HEK293 (cell line): ENCODE measurements at regions not wholly inside any gene's neighbourhood (a gene's known extent, or its start where the extent isn't known, plus 50 kb on each side); places are given as distances from the start of the nearest gene placed in this dataset.
A peak's percentile ranks its signal among the peaks of the same experiment; 100 is the strongest.

Source experiments
- ELK4 ChIP-seq: IDR thresholded peaks from 2 replicates; pipeline ENCODE4 v1.6.1; 2011; ENCODE audit warnings: mild to moderate bottlenecking, low read depth, low read length, borderline replicate concordance
- GLIS1 ChIP-seq: fragments of 450-650 bp; formaldehyde crosslinking; IDR thresholded peaks from 2 replicates; pipeline ENCODE4 v1.5.1; 2016; ENCODE audit warnings: missing biosample characterization, missing genetic modification characterization
- HOXD13 ChIP-seq: sonication (generic); formaldehyde crosslinking; IDR thresholded peaks from 2 replicates; pipeline ENCODE4 v1.8.0; 2022; ENCODE audit warnings: missing genetic modification reagents, borderline replicate concordance
- KLF17 ChIP-seq: fragments of 450-650 bp; formaldehyde crosslinking; IDR thresholded peaks from 2 replicates; pipeline ENCODE4 v1.5.1; 2016; ENCODE audit warnings: missing biosample characterization, missing genetic modification characterization
- MZF1 ChIP-seq: fragments of 450-650 bp; formaldehyde crosslinking; IDR thresholded peaks from 2 replicates; pipeline ENCODE4 v1.5.1; 2017; ENCODE audit warnings: missing biosample characterization, missing genetic modification characterization, borderline replicate concordance
- SP3 ChIP-seq: fragments of 450-650 bp; formaldehyde crosslinking; IDR thresholded peaks from 2 replicates; pipeline ENCODE4 v1.5.1; 2016; ENCODE audit warnings: missing biosample characterization, missing genetic modification characterization
- ZBTB1 ChIP-seq: fragments of 450-650 bp; formaldehyde crosslinking; IDR thresholded peaks from 2 replicates; pipeline ENCODE4 v1.5.1; 2016; ENCODE audit warnings: missing biosample characterization, missing genetic modification characterization
- ZFP3 ChIP-seq: fragments of 450-650 bp; formaldehyde crosslinking; IDR thresholded peaks from 2 replicates; pipeline ENCODE4 v1.5.1; 2016; ENCODE audit warnings: low read depth, missing biosample characterization, missing genetic modification characterization
- ZIC2 ChIP-seq: fragments of 450-650 bp; formaldehyde crosslinking; IDR thresholded peaks from 2 replicates; pipeline ENCODE4 v1.5.1; 2016; ENCODE audit warnings: missing biosample characterization, missing genetic modification characterization
- ZNF138 ChIP-seq: fragments of 450-650 bp; formaldehyde crosslinking; IDR thresholded peaks from 2 replicates; pipeline ENCODE4 v1.5.1; 2016; ENCODE audit warnings: missing biosample characterization, missing genetic modification characterization, borderline replicate concordance
- ZNF146 ChIP-seq: fragments of 450-650 bp; formaldehyde crosslinking; IDR thresholded peaks from 2 replicates; pipeline ENCODE4 v1.5.1; 2016; ENCODE audit warnings: missing biosample characterization, missing genetic modification characterization
- ZNF157 ChIP-seq: fragments of 450-650 bp; formaldehyde crosslinking; IDR thresholded peaks from 2 replicates; pipeline ENCODE4 v1.5.1; 2016; ENCODE audit warnings: missing biosample characterization, missing genetic modification characterization
- ZNF175 ChIP-seq: fragments of 450-650 bp; formaldehyde crosslinking; IDR thresholded peaks from 2 replicates; pipeline ENCODE4 v1.5.1; 2016; ENCODE audit warnings: missing biosample characterization, missing genetic modification characterization
- ZNF18 ChIP-seq: fragments of 450-650 bp; formaldehyde crosslinking; IDR thresholded peaks from 2 replicates; pipeline ENCODE4 v1.5.1; 2016; ENCODE audit warnings: missing biosample characterization, missing genetic modification characterization
- ZNF2 ChIP-seq: fragments of 450-650 bp; formaldehyde crosslinking; IDR thresholded peaks from 2 replicates; pipeline ENCODE4 v1.5.1; 2016; ENCODE audit warnings: missing biosample characterization, missing genetic modification characterization
- ZNF202 ChIP-seq: fragments of 450-650 bp; formaldehyde crosslinking; IDR thresholded peaks from 2 replicates; pipeline ENCODE4 v1.5.1; 2016; ENCODE audit warnings: missing biosample characterization, missing genetic modification characterization, borderline replicate concordance
- ZNF214 ChIP-seq: fragments of 450-650 bp; formaldehyde crosslinking; IDR thresholded peaks from 2 replicates; pipeline ENCODE4 v1.5.1; 2017; ENCODE audit warnings: missing biosample characterization, mild to moderate bottlenecking, missing genetic modification characterization, borderline replicate concordance
- ZNF24 ChIP-seq: fragments of 450-650 bp; formaldehyde crosslinking; IDR thresholded peaks from 2 replicates; pipeline ENCODE4 v1.5.1; 2016; ENCODE audit warnings: missing biosample characterization, missing genetic modification characterization
- ZNF433 ChIP-seq: fragments of 450-650 bp; formaldehyde crosslinking; IDR thresholded peaks from 2 replicates; pipeline ENCODE4 v1.5.1; 2016; ENCODE audit warnings: missing biosample characterization, missing genetic modification characterization, low read depth
- ZNF48 ChIP-seq: fragments of 450-650 bp; formaldehyde crosslinking; IDR thresholded peaks from 2 replicates; pipeline ENCODE4 v1.5.1; 2016; ENCODE audit warnings: missing biosample characterization, missing genetic modification characterization
- ZNF488 ChIP-seq: fragments of 450-650 bp; formaldehyde crosslinking; IDR thresholded peaks from 2 replicates; pipeline ENCODE4 v1.5.1; 2016; ENCODE audit warnings: missing biosample characterization, missing genetic modification characterization
- ZNF513 ChIP-seq: fragments of 450-650 bp; IDR thresholded peaks from 2 replicates; pipeline ENCODE4 v1.5.1; 2018; ENCODE audit warnings: missing biosample characterization, missing genetic modification characterization
- ZNF530 ChIP-seq: fragments of 450-650 bp; formaldehyde crosslinking; IDR thresholded peaks from 2 replicates; pipeline ENCODE4 v1.5.1; 2016; ENCODE audit warnings: low read depth, missing biosample characterization, missing genetic modification characterization
- ZNF544 ChIP-seq: fragments of 450-650 bp; formaldehyde crosslinking; IDR thresholded peaks from 2 replicates; pipeline ENCODE4 v1.5.0; 2017; ENCODE audit warnings: missing biosample characterization, missing genetic modification characterization
- ZNF548 ChIP-seq: fragments of 450-650 bp; formaldehyde crosslinking; IDR thresholded peaks from 2 replicates; pipeline ENCODE4 v1.5.1; 2016; ENCODE audit warnings: missing biosample characterization, missing genetic modification characterization
- ZNF626 ChIP-seq: fragments of 450-650 bp; sonication (Bioruptor Pico); formaldehyde crosslinking; IDR thresholded peaks from 2 replicates; pipeline ENCODE4 v1.5.1; 2018; ENCODE audit warnings: missing biosample characterization, missing genetic modification characterization, inconsistent platforms
- ZNF747 ChIP-seq: fragments of 450-650 bp; formaldehyde crosslinking; IDR thresholded peaks from 2 replicates; pipeline ENCODE4 v1.5.1; 2016; ENCODE audit warnings: missing biosample characterization, missing genetic modification characterization
- ZNF777 ChIP-seq: fragments of 450-650 bp; formaldehyde crosslinking; IDR thresholded peaks from 2 replicates; pipeline ENCODE4 v1.5.1; 2017; ENCODE audit warnings: missing biosample characterization, missing genetic modification characterization, borderline replicate concordance
- TF ChIP-seq, protein P1 (sequence below): sonication (generic); formaldehyde crosslinking; IDR thresholded peaks from 2 replicates; pipeline ENCODE4 v1.8.1; 2022; ENCODE audit warnings: mild to moderate bottlenecking, moderate library complexity, missing genetic modification reagents
- TF ChIP-seq, protein P2 (sequence below): fragments of 450-650 bp; formaldehyde crosslinking; IDR thresholded peaks from 2 replicates; pipeline ENCODE4 v1.5.1; 2016; ENCODE audit warnings: missing biosample characterization, missing genetic modification characterization
- TF ChIP-seq, protein P3 (sequence below): fragments of 450-650 bp; formaldehyde crosslinking; IDR thresholded peaks from 2 replicates; pipeline ENCODE4 v1.5.1; 2017; ENCODE audit warnings: missing biosample characterization, missing genetic modification characterization

- TF ChIP-seq, protein P1, sequence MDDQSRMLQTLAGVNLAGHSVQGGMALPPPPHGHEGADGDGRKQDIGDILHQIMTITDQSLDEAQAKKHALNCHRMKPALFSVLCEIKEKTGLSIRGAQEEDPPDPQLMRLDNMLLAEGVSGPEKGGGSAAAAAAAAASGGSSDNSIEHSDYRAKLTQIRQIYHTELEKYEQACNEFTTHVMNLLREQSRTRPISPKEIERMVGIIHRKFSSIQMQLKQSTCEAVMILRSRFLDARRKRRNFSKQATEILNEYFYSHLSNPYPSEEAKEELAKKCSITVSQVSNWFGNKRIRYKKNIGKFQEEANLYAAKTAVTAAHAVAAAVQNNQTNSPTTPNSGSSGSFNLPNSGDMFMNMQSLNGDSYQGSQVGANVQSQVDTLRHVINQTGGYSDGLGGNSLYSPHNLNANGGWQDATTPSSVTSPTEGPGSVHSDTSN (CRISPR knock-in tag): no peak
- TF ChIP-seq ZNF24 (tag by site-specific recombination) (0 out of 2 replicates have a peak, but pooled peaks have one; percentile 36), ZNF747 (tag by site-specific recombination) (no peak), ZNF48 (tag by site-specific recombination) (no peak), ZNF202 (peak; percentile 79; the same call in 1 of the 2 replicates), ZNF777 (no peak), SP3 (tag by site-specific recombination) (peak; percentile 41; the same call in 1 of the 2 replicates), ZNF548 (tag by site-specific recombination) (no peak), ZNF214 (no peak; the same call in 1 of the 2 replicates), ZNF138 (tag by site-specific recombination) (peak; percentile 72; the same call in 1 of the 2 replicates), ZIC2 (no peak), ZBTB1 (tag by site-specific recombination) (no peak), ZNF488 (tag by site-specific recombination) (no peak), ZNF157 (tag by site-specific recombination) (no peak), ZNF146 (tag by site-specific recombination) (no peak), ZNF175 (no peak), ZNF544 (tag by site-specific recombination) (no peak), ZFP3 (tag by site-specific recombination) (no peak; the same call in 1 of the 2 replicates), KLF17 (tag by site-specific recombination) (no peak), MZF1 (tag by site-specific recombination) (no peak; the same call in 1 of the 2 replicates), HOXD13 (CRISPR knock-in tag) (no peak), GLIS1 (tag by site-specific recombination) (no peak), ZNF2 (no peak), ZNF513 (no peak), ZNF530 (tag by site-specific recombination) (0 out of 2 replicates have a peak, but pooled peaks have one; percentile 29), ELK4 (no peak), ZNF18 (no peak), ZNF433 (peak; percentile 96), ZNF626 (tag by site-specific recombination) (no peak)
- TF ChIP-seq, protein P2, sequence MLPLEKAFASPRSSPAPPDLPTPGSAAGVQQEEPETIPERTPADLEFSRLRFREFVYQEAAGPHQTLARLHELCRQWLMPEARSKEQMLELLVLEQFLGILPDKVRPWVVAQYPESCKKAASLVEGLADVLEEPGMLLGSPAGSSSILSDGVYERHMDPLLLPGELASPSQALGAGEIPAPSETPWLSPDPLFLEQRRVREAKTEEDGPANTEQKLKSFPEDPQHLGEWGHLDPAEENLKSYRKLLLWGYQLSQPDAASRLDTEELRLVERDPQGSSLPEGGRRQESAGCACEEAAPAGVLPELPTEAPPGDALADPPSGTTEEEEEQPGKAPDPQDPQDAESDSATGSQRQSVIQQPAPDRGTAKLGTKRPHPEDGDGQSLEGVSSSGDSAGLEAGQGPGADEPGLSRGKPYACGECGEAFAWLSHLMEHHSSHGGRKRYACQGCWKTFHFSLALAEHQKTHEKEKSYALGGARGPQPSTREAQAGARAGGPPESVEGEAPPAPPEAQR (tag by site-specific recombination): no peak
- TF ChIP-seq, protein P3, sequence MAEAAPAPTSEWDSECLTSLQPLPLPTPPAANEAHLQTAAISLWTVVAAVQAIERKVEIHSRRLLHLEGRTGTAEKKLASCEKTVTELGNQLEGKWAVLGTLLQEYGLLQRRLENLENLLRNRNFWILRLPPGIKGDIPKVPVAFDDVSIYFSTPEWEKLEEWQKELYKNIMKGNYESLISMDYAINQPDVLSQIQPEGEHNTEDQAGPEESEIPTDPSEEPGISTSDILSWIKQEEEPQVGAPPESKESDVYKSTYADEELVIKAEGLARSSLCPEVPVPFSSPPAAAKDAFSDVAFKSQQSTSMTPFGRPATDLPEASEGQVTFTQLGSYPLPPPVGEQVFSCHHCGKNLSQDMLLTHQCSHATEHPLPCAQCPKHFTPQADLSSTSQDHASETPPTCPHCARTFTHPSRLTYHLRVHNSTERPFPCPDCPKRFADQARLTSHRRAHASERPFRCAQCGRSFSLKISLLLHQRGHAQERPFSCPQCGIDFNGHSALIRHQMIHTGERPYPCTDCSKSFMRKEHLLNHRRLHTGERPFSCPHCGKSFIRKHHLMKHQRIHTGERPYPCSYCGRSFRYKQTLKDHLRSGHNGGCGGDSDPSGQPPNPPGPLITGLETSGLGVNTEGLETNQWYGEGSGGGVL (tag by site-specific recombination): no peak
Observed at GRCh38 chr20:4613184-4613583, 73.1 kb upstream of the PRNP start (continued).
